ENCODE measurements at regions not wholly inside any gene's neighbourhood (a gene's known extent, or its start where the extent isn't known, plus 50 kb on each side); places are given as distances from the start of the nearest gene placed in this dataset.
"Not testable (repeated sequence)": the region's sequence is repeated elsewhere in the genome, so short reads cannot be mapped to it uniquely, and the experiment has no call there.

DNA sequence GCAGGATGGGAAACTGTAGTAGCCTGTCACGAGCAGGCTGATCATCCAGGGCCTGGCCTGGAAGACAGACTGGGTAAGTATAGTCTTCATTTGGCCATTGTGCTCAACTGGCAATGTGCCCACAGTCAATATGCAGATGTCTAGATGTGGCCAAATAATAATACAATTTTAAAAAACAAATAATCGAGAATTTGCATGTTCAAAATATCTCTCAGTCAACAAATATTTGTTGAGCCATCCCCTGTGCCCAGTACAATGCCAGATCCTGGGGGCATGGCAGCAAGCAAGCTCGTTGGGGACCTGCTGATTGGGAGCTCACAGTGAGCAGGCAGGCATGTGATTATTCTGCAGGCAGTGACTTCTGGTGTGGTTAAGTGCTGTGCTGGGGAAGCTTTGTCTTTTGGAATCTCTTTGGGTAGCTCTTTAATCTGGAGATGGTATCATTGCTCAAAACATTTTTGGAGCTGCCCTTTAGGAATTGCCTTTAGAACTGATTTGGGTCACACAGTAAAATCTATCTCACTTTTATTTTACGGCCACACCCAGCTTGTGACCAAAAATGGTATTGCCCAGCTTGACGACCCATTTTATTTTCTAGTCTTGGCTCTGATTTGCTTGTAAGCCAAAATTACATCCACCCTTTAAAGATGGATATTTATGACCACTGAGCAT, 92.2 kb downstream of the PLCE1 start:
- no peak for DNase-seq (ENCODE audit: low read depth in 2 of 2)

DNA sequence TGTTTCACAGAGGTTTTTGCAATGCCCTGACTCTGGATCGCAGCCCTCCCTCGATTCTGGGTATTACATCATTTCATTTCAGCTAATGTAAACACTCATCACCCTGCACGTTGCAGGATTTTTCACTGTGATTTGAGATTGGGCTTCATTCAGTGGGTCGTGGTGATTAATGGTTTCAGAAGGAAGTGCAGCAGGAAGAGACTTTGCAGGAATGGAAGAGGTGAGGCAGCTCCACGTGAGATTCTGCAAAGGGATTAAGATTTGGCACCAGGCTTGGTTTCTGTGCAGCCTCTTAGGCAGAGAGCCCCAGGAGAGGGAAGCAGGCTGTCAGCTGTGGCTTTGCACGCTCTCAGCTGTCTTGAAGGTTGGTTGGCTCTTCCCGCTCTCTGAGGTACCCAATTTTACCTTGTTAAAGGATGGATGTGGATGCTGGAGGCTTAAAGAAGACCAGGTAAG, 95.2 kb downstream of the PLCE1 start:
- DNase-seq (ENCODE audit: low read depth in 2 of 2), result no peak

DNA sequence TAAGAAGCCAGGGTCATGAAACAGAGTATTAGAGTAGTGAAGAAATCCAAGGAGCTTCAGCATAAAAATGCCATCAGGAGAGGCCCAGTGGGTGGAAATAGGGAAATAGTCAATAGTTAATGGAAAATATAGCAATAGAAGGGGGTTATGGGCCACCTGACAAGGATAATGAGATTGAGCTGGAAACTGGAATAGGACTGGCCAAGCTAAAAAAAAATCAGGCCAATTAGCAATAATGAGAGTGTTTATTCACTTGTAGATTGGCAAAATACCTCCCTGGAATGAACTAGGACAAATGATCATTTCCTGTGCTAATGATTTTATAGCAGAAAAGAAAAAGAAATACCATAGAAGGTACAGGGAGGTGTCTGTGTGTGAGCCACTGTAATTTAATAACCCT, 97.9 kb downstream of the PLCE1 start:
- DNase-seq (ENCODE audit: low read depth in 2 of 2), result no peak

DNA sequence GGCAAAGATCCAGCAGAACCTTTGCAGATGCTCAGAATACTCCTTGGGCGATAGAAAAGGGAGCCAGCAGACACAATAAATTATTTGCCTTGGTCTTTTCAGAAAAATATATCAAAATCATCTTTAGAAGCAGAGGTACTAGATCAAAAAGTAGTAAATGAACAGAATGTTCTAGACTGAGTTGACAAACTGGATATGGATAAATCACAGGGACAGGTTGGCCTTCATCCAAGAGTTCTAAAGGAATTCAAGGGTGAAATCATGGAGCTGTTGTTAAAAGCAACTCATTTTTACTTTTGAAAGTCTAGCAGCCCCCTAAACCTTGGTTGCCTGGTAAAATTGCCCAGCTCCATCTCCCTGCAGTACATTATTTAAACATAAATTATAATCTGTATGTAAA, 99.1 kb downstream of the PLCE1 start:
- DNase-seq (ENCODE audit: low read depth in 2 of 2), result no peak

DNA sequence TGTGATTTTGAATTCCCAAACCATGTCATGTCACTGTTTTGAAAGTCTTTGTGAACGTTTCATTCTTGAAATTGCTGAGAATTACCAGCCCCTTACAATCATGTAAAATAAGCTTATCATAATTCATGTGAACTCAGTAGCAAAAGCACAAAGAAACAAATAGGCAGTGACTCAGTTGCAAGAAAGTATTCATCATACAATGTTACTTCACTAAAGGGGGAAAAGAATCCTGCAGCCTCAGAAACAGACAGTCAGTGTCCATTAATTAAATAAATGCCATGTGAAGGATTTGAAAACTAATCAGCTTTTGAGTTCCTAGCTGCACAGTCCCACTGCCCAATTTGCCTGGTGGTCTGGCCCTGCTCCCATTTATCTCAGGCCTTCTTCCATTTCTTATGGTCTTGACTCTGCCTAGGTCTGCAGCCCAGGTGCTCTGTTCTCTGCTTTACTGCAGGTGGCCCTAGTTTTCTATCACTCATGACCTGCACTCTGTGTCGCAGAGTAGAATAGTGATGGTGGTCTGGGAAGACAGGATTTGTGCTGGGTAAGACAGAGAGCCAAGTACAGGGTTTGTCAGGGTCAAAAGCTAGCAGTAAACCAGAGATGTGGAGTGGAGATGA, 99.7 kb downstream of the PLCE1 start:
- DNase-seq (ENCODE audit: low read depth in 2 of 2), result no peak

DNA sequence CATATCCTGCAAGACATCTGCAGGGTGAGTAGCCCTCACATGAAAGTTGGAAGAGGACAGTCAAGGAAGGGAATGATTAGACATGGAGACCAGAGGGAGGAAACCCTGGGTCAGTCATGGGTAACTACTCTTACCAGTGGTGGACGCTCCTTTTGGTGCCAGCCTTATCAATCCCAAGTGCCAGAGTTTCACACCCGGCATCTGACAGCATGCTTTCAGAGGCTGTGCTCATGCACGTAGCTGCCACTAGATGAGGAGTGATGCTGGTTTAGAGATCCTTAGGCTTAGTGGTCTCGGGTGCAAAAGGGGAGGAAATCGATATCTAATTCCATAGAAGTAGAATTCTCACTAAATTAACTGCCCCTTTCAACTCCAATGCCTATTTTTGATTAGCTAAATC, 100.8 kb downstream of the PLCE1 start:
- no peak for DNase-seq (ENCODE audit: low read depth in 2 of 2)

DNA sequence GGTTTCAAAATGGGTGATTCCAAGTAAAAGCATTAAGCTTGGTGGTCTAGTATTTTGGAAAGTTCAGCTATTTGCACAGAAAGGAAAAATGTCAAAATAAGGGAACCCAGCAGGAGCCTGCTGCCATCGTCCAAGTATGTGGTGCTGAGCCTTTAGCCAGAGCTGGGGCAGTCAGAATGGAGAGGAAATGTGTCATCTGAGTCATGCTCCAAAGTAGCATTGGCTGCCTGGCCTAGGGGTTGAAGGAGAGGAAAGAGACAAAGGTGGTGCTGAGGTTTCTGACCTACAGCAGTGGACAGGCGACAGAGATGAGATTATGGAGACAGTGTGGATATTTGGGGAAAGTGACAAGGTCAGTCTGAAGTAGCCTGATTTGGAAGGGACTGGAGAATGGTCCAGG, 103.9 kb downstream of the PLCE1 start:
- no peak for DNase-seq (ENCODE audit: low read depth in 2 of 2)

DNA sequence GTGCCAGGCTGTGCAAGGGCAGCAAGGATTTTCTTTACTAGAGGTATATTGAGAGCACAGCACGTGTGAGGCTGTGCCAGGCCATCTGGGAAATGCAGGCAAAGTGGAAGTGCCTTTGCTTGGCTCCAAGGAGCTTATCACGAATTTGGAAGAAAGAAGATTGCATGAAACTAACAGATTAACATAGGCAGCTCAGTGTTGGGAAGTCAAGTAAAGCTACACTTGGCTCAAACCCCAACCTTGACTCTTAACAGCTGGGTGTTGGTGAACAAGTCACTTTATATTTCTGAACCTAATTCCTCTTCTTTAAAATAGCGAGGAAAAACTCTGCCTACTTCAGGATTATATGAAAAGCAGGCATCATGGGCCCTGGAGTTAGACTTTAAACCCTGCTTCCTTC, 105.2 kb downstream of the PLCE1 start:
- DNase-seq (ENCODE audit: low read depth in 2 of 2), result no peak

DNA sequence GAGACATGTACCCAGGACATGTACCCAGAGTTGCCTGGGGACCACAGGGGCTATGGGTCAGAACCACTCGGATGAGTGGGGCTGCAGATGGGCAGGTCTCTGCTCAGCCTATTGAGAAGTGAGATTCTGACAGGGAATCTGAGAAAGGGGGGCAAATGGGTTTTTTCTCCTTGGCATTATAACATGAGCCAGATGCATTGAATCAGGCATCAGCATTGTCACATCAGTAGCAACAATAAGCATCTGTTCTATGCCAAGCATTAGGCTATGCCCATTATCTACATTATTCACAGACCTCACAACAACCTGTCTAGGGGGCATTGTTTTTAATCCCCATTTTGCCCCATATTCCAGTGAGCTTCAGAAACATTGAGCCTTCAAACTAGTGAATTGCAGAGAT, 108.2 kb downstream of the PLCE1 start:
- no peak for DNase-seq (ENCODE audit: low read depth in 2 of 2)

DNA sequence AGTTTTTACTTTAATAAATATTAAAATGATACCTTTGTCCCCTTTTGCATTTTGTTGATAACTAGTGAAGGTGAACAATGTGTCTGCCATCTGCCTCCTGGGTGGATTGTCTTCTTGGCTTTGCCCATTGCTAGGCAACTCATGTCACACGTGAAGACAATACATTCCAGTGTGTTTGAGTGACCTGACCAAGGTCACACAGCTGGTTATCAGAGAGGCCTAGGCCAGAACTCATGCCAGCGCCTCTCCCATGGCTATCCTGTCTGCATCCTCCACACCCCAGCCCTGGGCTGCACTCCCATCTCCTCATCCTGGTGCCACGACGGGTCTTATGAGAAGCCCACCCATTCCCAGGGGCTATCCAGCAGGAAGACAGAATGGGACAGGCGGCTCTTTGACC, 108.7 kb downstream of the PLCE1 start:
- DNase-seq (ENCODE audit: low read depth in 2 of 2), result no peak

DNA sequence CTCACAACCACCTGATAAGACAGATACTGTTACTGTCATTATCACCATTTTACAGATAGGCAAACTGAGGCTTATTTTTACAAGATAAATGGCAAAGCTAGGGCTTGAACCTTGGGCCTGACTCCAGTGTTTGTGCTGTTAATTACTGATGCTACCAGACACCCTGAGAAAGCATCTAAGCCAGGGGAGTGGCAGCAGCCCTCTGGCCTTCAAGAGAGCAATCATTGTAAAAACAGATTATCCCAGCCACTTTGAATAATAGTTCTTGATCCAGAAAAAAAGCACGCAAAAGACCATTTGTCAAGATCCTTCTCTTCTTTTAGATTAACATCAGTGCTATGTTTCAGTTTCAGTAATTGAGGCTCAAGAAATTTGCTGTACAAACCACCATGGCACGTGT, 109.5 kb downstream of the PLCE1 start:
- no peak for DNase-seq (ENCODE audit: low read depth in 2 of 2)

DNA sequence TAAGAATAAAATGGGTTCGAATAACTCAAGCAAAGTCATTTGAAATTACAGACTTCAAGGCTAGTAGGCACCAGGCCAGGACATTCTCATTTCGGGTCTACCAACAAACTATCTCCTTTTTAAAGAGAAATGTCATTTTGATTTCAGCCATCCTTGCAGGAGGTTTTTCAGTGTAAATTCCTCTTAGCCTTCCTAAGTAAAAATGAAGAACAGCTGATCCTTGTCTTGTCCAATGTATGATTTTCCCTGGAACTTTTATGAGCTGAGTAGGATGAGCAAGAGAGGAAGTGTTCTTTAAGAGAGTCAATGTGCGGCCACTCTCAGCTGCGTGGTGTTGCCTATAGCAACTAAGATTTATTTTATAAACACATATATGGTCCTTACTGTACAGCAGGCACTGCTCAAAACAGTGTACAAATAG, 110.1 kb downstream of the PLCE1 start:
- DNase-seq (ENCODE audit: low read depth in 2 of 2), result no peak

DNA sequence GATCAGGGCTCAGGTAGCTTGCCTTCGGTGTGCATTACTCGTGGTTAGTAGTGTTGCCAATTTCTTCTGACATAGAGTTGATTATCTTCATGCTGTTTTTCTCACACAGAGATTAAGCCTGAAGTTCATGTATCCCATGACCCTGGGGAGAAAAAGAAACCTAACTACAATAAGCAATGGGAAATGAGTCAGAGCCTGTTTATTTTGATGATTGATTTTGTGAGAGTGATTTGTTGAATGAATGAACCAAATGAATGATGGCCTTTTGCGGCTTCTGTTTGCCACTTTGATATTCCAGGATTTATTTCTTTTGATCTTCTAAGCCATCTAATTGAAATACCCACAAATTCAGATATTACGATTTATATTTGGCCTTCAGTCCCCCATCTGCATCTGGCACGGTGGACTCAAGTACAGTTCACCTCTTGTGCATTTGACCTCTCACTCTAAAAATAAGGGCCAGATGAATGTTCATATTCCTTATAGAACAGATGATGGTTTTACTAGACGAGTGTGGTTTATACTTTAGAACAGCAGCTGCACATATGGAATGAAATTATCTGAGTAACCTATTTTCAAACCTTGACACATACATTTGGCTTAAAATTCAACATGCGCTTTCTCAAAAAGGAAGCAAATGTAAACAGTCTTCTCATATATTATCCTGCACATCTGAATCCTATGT, 110.7 kb downstream of the PLCE1 start:
- DNase-seq (ENCODE audit: low read depth in 2 of 2), result no peak

DNA sequence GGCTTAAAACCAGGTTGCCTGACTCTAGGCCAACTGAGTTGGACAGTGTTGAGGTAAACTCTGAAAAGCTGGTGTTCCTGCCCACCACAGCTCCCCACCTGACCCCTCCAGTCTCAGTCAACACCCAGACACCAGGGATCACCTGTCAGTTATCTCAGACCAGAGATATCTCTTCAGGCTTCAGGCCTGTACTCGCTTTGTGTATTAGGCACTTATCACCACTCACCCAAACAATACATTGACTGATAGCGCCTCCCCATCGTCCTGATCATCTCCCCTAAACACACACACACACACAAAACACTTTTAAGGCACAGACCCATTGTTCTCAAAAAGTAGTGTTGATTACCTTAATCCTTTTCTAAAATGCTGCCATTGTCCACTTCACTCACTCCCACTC, 111.5 kb downstream of the PLCE1 start:
- no peak for DNase-seq (ENCODE audit: low read depth in 2 of 2)

DNA sequence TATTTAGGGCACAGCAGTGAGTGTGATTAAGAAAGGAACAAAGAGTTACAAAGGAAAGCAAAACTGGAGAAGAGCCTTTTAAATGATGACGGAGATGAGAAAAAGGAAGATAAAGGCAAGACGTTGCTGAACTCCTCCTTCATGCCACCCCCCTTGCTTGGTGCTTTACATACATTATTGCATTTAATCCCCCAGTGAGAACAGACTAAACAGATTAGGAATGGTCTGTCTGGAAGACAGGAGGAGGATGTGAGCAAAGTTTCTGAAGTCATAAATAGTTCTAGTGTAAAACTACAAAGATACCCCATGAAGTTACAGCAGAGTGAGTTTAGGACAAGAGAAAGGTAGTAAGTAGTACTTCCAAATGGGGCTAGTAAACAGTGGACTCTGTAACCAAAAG, 113.5 kb downstream of the PLCE1 start:
- DNase-seq (ENCODE audit: low read depth in 2 of 2), result no peak

DNA sequence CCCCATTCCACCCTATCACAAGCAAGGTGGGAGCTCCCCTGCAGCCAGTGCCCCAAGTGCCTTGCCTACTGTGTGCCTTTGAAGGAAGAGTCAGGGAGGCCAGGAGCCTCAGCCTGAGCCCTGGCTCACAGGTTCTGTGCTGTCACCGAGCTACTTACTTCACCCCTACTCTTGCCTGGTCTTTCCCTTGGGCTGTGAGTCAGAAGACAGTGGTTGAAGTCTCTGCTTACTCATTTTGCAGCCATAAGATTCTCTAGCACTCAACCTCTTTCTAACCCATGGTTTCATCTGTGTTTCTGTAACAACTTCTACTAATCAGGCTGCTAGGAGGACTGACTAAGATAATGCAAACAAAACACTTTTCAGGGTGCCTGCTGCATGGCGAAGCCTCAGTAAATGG, 114.5 kb downstream of the PLCE1 start:
- DNase-seq (ENCODE audit: low read depth in 2 of 2), result no peak

DNA sequence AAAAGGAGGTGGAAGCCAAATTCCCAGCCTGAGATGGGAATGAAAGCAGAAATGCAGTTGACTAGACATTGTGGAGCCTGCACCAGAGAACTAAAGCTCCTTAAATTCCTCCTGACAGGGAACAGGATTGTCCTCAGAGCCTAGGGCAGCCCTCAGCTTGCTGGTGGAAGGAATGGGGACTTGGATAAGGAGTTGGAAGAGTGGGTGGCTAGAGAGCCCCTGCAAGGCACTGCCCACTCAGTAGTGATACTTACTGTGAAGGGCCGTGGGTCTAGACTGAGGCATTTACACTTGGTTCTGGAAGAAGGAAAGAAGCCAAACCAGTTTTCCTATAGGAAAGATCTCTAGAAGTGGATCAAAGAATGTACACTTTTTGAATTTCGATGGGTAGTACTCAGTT, 117.6 kb downstream of the PLCE1 start:
- no peak for DNase-seq (ENCODE audit: low read depth in 2 of 2)

DNA sequence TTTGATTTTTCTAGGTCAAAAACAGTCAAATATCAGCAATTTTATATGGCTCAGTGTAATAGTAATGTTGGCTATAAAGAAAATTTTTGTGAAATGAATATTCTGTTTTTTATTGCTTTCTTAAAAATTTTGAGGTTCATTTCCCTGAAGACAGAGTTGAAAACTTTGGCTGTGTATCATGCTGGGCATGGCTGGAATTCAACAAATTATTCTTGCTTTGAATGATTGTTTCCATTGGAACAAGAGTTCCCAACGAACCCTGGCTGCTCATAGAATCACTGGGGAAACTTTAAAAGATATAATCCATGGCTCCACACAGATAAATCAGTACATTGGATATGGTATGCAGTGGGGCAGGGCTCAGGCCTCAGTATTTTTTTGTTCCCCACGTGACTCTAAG, 118.6 kb downstream of the PLCE1 start:
- no peak for DNase-seq (ENCODE audit: low read depth in 2 of 2)

DNA sequence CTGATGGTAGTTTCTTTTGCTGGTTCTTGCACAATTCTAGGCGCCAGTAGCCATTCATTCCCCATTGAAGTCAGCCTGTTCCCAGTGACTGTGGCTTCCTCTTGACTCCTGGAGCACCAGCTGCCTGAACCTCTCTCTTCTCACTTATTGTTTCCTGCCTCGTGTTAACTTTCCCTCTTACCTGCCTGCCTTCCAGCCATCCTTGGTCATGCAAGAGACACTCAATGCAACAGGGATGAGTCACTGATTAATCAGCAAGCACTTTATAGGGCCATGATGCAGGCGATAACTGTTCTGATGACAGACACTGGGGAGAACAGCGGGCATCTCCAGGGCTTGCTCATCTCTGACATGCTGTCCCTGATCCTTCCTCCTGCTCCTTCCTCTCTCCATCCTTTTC, 122.0 kb downstream of the PLCE1 start:
- no peak for DNase-seq (ENCODE audit: low read depth in 2 of 2)

DNA sequence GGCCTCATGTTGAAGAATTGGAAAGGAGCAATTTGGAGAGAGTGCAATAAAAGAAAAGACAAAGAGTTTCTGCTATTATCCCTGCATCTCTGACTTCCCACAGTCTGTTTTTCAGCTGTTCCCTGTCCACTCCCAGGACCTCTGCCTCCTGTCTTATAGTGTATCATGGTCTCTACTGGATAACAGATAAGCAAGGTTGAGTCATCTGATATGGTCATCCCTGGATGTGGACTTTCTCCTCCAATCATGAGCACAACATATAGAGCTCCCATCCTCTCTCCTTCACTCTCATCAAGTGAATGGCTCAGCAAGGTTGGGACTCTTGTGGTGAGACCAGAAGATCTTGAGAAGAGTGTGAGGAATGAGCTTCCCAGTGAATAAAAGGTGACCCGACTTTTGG, 123.1 kb downstream of the PLCE1 start:
- DNase-seq (ENCODE audit: low read depth in 2 of 2), result no peak

DNA sequence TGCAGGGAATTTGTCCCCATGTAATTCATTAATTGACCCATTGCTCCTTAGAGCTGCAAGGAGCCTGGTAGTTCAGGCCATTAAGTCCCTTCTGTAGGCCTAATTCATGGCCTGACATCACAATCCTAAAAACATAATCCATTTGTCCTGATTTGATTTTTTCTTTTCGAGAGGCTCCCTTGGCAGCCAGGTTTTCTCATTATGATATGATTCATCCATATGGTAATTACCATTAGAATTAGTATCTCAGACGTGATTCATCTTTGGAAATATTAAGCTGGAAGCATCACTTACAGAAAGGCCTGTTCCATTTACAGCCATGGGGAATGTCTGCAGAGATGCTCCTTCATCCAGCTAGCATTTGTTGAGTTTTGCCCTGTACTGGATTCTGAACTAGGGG, 128.5 kb downstream of the PLCE1 start:
- DNase-seq (ENCODE audit: low read depth in 2 of 2), result no peak

DNA sequence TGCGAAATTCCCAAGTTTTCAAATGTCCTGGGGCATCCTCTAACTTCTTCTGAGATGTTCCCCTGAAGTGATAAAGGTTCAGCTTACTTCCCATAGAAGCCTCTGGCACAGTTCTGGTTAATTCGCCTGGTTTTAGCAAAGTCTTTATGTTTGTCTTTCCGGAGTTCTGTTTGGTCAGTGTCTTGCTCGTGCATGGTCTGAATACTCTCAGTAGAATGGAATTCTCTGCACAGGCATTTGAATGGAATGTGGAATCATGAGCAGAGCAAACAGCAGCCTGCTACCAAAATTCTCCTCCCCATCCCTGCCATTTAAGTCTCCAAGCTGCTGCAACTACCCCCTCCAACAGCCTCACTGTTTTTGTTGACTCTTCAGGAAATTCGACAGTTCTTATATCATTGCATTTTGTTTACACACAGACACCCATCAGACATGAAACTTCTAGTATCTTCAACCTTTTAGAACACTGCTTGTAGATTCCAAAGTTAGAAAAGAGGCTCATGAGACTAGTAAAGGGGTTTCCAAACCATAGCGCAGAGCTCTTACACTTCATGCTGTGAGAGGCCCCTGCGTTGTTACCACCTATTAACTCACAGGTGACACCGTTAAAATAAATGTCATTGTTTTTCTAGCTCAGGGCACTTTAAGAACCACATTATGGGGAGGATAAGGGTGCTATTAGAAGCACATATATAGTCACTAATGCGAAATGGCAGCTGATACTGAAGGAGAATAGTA, 129.7 kb downstream of the PLCE1 start:
- DNase-seq (ENCODE audit: low read depth in 2 of 2), result no peak

DNA sequence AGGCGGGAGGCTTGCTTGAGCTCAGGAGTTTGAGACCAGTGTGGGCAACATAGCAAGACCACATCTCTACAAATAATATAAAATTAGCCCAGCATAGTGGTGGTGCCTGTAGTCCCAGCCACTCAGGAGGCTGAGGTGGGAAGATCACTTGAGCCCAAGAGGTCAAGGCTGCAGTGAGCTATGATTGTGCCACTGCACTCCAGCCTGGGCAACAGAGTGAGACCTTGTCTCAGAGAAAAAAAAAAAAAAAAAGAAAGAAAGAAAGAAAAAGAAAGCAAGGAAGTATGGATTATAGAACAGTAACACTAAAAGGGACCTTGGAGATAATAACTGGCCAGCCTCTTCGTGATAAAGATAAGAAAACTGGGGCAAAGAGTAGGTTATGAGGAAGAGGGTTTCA, 130.4 kb downstream of the PLCE1 start:
- DNase-seq (ENCODE audit: low read depth in 2 of 2), result not testable (repeated sequence)

All from stimulated activated CD4-positive, alpha-beta T cell treated with anti-CD3 and anti-CD28 coated beads, Interleukin-12 subunit alpha, Interleukin-12 subunit beta, amount 100 ng/mL, for 24 hours (primary cell).